PC-3 (cell line): ENCODE measurements at regions not wholly inside any gene's neighbourhood (a gene's known extent, or its start where the extent isn't known, plus 50 kb on each side); places are given as distances from the start of the nearest gene placed in this dataset.

Experiments
- ATAC-seq: fragments of 200-7000 bp; cut with Tn5 transposase; 2 replicates; pipeline ENCODE4 v1.9.1; 2020; ENCODE audit warnings: mild to moderate bottlenecking, moderate library complexity
- BruUV-seq: library from RNA; stranded (reverse); fragments of 400-500 nt; replicated peaks from 2 replicates; lab custom pipeline; 2021; lab: Mats Ljungman, UMichigan
- CTCF ChIA-PET: fragments of 300-600 bp; sonication (Branson Sonifier 250); formaldehyde crosslinking; loops from one replicate; lab custom pipeline; 2022; ENCODE audit warnings: antibody characterized with exemption; lab: Charles Lee
- POLR2A ChIA-PET: fragments of 300-600 bp; sonication (Branson Sonifier 250); formaldehyde crosslinking; loops from one replicate; lab custom pipeline; 2022; ENCODE audit warnings: antibody characterized with exemption; ENCODE audit not compliant: unreplicated experiment; lab: Charles Lee
- DNase-seq: peaks from one replicate; pipeline ENCODE4 v3.0.0-alpha.2; 2015
- H2AFZ ChIP-seq: fragments of 300-600 bp; sonication (generic); 2 replicates; pipeline ENCODE4 v1.6.0; 2016; ENCODE audit warnings: antibody characterized with exemption, low read length
- H3F3A ChIP-seq: fragments of 300-600 bp; sonication (generic); one replicate; pipeline ENCODE4 v1.6.0; 2017; ENCODE audit warnings: antibody characterized with exemption, low read length, control low read depth, mild to moderate bottlenecking; ENCODE audit not compliant: unreplicated experiment
- H3K27ac ChIP-seq: fragments of 300-600 bp; sonication (generic); 2 replicates; pipeline ENCODE4 v1.5.1; 2016; ENCODE audit warnings: mild to moderate bottlenecking, low read length
- H3K27me3 ChIP-seq: fragments of 300-600 bp; sonication (generic); 2 replicates; pipeline ENCODE4 v1.6.1; 2016; ENCODE audit warnings: low read length, mixed read lengths
- H3K36me3 ChIP-seq: fragments of 300-600 bp; sonication (generic); 2 replicates; pipeline ENCODE4 v1.6.1; 2016; ENCODE audit warnings: low read depth, mixed run types, low read length, mixed read lengths
- H3K4me1 ChIP-seq: fragments of 300-600 bp; sonication (generic); 2 replicates; pipeline ENCODE4 v1.5.1; 2016; ENCODE audit warnings: low read length; ENCODE audit not compliant: insufficient read depth
- H3K4me2 ChIP-seq: fragments of 300-600 bp; sonication (generic); 2 replicates; pipeline ENCODE4 v1.6.0; 2016; ENCODE audit warnings: low read length
- H3K4me3 ChIP-seq: fragments of 300-600 bp; sonication (generic); 2 replicates; pipeline ENCODE4 v1.5.1; 2016; ENCODE audit warnings: mild to moderate bottlenecking, low read length, mixed read lengths
- H3K79me2 ChIP-seq: fragments of 300-600 bp; sonication (generic); 2 replicates; pipeline ENCODE4 v1.6.1; 2017; ENCODE audit warnings: low read length, mixed read lengths
- H3K9ac ChIP-seq: fragments of 300-600 bp; sonication (generic); 2 replicates; pipeline ENCODE4 v1.6.0; 2016; ENCODE audit warnings: mild to moderate bottlenecking, low read length
- H3K9me2 ChIP-seq: fragments of 300-600 bp; sonication (generic); replicated peaks from 2 replicates; pipeline ENCODE4 v1.6.1; 2016; ENCODE audit warnings: mixed run types, low read length, mixed read lengths
- H3K9me3 ChIP-seq: fragments of 300-600 bp; sonication (generic); 2 replicates; pipeline ENCODE4 v1.6.1; 2016; ENCODE audit warnings: low read length, mixed read lengths
- H4K20me1 ChIP-seq: fragments of 300-600 bp; sonication (generic); 2 replicates; pipeline ENCODE4 v1.6.1; 2016; ENCODE audit warnings: low read length, mixed read lengths
- EZH2 ChIP-seq: fragments of 300-600 bp; sonication (generic); IDR thresholded peaks from one replicate; pipeline ENCODE4 v1.6.1; 2017; ENCODE audit warnings: antibody characterized with exemption, mild to moderate bottlenecking, low read length; ENCODE audit not compliant: unreplicated experiment
- EZH2phosphoT487 ChIP-seq: fragments of 300-600 bp; sonication (generic); IDR thresholded peaks from 2 replicates; pipeline ENCODE4 v1.6.1; 2018; ENCODE audit warnings: mild to moderate bottlenecking, antibody characterized with exemption, low read length, borderline replicate concordance
- intact Hi-C: fragments of 100-400 bp; cut with micrococcal nuclease; formaldehyde crosslinking; loops from 2 replicates; pipeline ENCODE4 v1.9.0; 2023
- TF ChIP-seq, protein P1 (sequence below): fragments of 300-600 bp; sonication (generic); conservative IDR thresholded peaks from 2 replicates; pipeline ENCODE4 v1.5.1; 2017; ENCODE audit warnings: antibody characterized with exemption, low read depth, mild to moderate bottlenecking, low read length

DNA sequence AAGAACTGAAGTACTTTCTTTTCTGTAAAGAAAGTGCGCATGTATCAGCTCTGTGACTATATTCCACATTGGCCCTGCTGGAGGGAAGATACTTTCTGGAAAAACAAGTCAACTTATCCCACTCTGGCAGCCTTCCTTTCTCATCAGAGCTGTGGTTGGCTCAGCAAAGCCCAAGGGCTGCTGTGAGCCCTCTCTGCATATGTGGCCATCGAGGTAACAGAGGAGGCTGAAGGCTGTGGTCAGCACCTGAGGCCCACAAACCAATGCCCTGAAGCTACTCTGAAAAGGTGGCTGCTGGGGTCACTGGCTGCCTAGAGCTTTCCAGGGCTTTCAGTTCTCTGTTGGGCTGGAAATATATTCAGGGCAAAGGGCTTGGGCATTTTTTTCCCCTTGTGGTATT is 70.8 kb upstream of the IGF1 start:
- Histone ChIP-seq H3K79me2 (no peaks in the 10 kb centered on the region), H3K4me3 (no peak overlapping the region), H3F3A (no peaks in the 10 kb centered on the region), H3K4me1 (no peaks in the 10 kb centered on the region), H2AFZ (no peak overlapping the region), H3K27me3 (no peaks in the 10 kb centered on the region), H3K4me2 (no peak overlapping the region), H3K36me3 (no peaks in the 10 kb centered on the region), H3K27ac (no peak overlapping the region), H3K9me3 (peaks cover 7% of the 10 kb centered on the region; the same call in 1 of the 2 replicates), H3K9me2 (no peaks in the 10 kb centered on the region), H3K9ac (no peak overlapping the region), H4K20me1 (no peaks in the 10 kb centered on the region)
- BruUV-seq = no TSS peak
- no peak for ATAC-seq
- intact Hi-C loops = no loop called here
- ChIA-PET POLR2A (no interaction called here), CTCF (no interaction called here)
- TF ChIP-seq EZH2 = no peak
- no peak for TF ChIP-seq EZH2phosphoT487
- TF ChIP-seq, protein P1, sequence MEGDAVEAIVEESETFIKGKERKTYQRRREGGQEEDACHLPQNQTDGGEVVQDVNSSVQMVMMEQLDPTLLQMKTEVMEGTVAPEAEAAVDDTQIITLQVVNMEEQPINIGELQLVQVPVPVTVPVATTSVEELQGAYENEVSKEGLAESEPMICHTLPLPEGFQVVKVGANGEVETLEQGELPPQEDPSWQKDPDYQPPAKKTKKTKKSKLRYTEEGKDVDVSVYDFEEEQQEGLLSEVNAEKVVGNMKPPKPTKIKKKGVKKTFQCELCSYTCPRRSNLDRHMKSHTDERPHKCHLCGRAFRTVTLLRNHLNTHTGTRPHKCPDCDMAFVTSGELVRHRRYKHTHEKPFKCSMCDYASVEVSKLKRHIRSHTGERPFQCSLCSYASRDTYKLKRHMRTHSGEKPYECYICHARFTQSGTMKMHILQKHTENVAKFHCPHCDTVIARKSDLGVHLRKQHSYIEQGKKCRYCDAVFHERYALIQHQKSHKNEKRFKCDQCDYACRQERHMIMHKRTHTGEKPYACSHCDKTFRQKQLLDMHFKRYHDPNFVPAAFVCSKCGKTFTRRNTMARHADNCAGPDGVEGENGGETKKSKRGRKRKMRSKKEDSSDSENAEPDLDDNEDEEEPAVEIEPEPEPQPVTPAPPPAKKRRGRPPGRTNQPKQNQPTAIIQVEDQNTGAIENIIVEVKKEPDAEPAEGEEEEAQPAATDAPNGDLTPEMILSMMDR = no peak
- no peak for DNase-seq

DNA sequence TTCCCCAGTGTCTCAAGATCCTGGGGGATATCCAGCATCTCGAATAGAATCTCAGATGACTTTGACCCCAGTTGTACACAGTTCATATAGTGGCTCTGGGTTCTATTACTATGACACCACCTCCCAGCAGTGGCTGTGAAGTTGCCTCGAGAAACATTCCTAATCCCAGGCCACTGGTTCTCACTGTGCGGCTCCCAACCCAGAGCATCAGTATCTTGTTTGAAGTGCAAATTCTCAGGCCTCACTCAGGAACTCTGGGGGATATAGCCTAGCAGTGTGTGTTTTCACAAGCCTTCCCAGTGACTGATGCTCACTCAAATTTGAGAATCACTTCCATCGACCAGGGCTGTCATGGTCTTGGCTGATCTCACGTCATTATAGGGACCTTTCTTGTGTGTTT is 69.3 kb upstream of the IGF1 start:
- no TSS peak for BruUV-seq
- no peaks in the 10 kb centered on the region for H3K36me3 ChIP-seq
- H3K79me2 ChIP-seq = no peaks in the 10 kb centered on the region
- no peak for TF ChIP-seq EZH2phosphoT487
- H3K4me2 ChIP-seq = no peak overlapping the region
- intact Hi-C loops = no loop called here
- peaks cover 7% of the 10 kb centered on the region; the same call in 1 of the 2 replicates for H3K9me3 ChIP-seq
- no peaks in the 10 kb centered on the region for H3F3A ChIP-seq
- H3K4me3 ChIP-seq = no peak overlapping the region
- no peak overlapping the region for H3K9ac ChIP-seq
- no peak overlapping the region for H2AFZ ChIP-seq
- POLR2A ChIA-PET = no interaction called here
- H3K4me1 ChIP-seq = no peaks in the 10 kb centered on the region
- CTCF ChIA-PET = no interaction called here
- DNase-seq (no peak), ATAC-seq (no peak)
- H3K27ac ChIP-seq = no peak overlapping the region
- H3K27me3 ChIP-seq = no peaks in the 10 kb centered on the region
- no peaks in the 10 kb centered on the region for H4K20me1 ChIP-seq
- no peaks in the 10 kb centered on the region for H3K9me2 ChIP-seq

DNA sequence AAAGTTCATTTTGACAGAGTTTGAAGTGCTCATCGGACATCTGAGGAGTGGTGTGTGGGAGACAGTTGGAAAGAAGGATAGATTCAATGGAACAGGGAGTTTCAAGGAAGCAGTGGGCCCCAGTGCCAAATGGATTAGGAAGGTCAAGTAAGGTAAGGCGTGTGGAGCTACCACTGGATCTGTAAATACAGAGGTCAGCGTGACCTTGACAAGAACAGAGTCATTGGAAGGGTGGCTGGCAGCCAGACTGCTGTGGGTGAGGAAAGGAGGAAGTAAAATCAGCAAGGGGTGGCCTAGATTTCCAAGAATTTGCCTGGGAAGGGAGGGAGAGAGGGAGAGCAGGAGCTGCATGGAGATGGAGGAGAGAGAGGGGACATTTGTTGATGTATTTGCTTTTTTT is 68.2 kb upstream of the IGF1 start:
- no peak overlapping the region for H2AFZ ChIP-seq
- CTCF ChIA-PET = no interaction called here
- TF ChIP-seq EZH2phosphoT487 (no peak), EZH2 (no peak)
- TF ChIP-seq, protein P1 = no peak

More for the DNA sequence above, 68.2 kb upstream of the IGF1 start:
- H3F3A ChIP-seq = no peaks in the 10 kb centered on the region
- POLR2A ChIA-PET = no interaction called here
- H3K79me2 ChIP-seq = no peaks in the 10 kb centered on the region
- H3K36me3 ChIP-seq = no peaks in the 10 kb centered on the region
- H4K20me1 ChIP-seq = no peaks in the 10 kb centered on the region
- peaks cover 7% of the 10 kb centered on the region; the same call in 1 of the 2 replicates for H3K9me3 ChIP-seq
- H3K9ac ChIP-seq = no peak overlapping the region
- H3K27ac ChIP-seq = no peak overlapping the region
- intact Hi-C loops = no loop called here
- ATAC-seq = no peak
- no peaks in the 10 kb centered on the region for H3K27me3 ChIP-seq
- H3K4me2 ChIP-seq = no peak overlapping the region
- no peak for DNase-seq
- H3K4me3 ChIP-seq = no peak overlapping the region
- no peaks in the 10 kb centered on the region for H3K9me2 ChIP-seq
- BruUV-seq = no TSS peak
- H3K4me1 ChIP-seq = no peaks in the 10 kb centered on the region
